ENCODE measurements at regions not wholly inside any gene's neighbourhood (a gene's known extent, or its start where the extent isn't known, plus 50 kb on each side); places are given as distances from the start of the nearest gene placed in this dataset.

GRCh38 chr3:178396318-178396717, 139.9 kb upstream of the KCNMB2 start:
- Histone ChIP-seq H3K27ac (no peak overlapping the region), H3K36me3 (no peaks in the 10 kb centered on the region), H3K4me1 (no peaks in the 10 kb centered on the region), H3K27me3 (no peaks in the 10 kb centered on the region), H3K4me3 (no peak overlapping the region), H3K9me3 (no peaks in the 10 kb centered on the region)
- 69% methylated on average over 2 of the region's 2 CpGs for WGBS (ENCODE audit: insufficient coverage, low coverage, low lambda C conversion rate, missing lambda C conversion rate)
- peak in 1 of 4 donors; percentile 19 for ATAC-seq
- TF ChIP-seq CTCF (IDR thresholded peaks at IDR 0.05) = no peak
- TF ChIP-seq POLR2A (IDR thresholded peaks at IDR 0.05) = no peak
- no peak for DNase-seq
- intact Hi-C loops (cut with DNase I) = no loop called here

- ATAC-seq = no peak
- H3K4me3 ChIP-seq = no peak overlapping the region
- TF ChIP-seq CTCF (IDR thresholded peaks at IDR 0.05) (no peak), POLR2A (IDR thresholded peaks at IDR 0.05) (no peak)
- H3K36me3 ChIP-seq = no peaks in the 10 kb centered on the region
- no peaks in the 10 kb centered on the region for H3K4me1 ChIP-seq
- intact Hi-C loops (cut with DNase I) = no loop called here
- 85% methylated on average over 2 of the region's 2 CpGs for WGBS (ENCODE audit: insufficient coverage, low coverage, low lambda C conversion rate, missing lambda C conversion rate)
- no peak for DNase-seq
- no peak overlapping the region for H3K27ac ChIP-seq
- H3K9me3 ChIP-seq = no peaks in the 10 kb centered on the region
- no peaks in the 10 kb centered on the region for H3K27me3 ChIP-seq
Measured at GRCh38 chr3:178397202-178397601, 139.0 kb upstream of the KCNMB2 start.

GRCh38 chr3:178397836-178398235, 138.4 kb upstream of the KCNMB2 start:
- 64% methylated on average over 1 of the region's 1 CpG for WGBS (ENCODE audit: insufficient coverage, low coverage, low lambda C conversion rate, missing lambda C conversion rate)
- Histone ChIP-seq H3K36me3 (no peaks in the 10 kb centered on the region), H3K4me3 (no peak overlapping the region), H3K9me3 (no peaks in the 10 kb centered on the region), H3K27me3 (no peaks in the 10 kb centered on the region), H3K4me1 (no peaks in the 10 kb centered on the region), H3K27ac (no peak overlapping the region)
- intact Hi-C loops (cut with DNase I) = no loop called here
- DNase-seq (no peak), ATAC-seq (no peak)
- TF ChIP-seq POLR2A (IDR thresholded peaks at IDR 0.05) (no peak), CTCF (IDR thresholded peaks at IDR 0.05) (no peak)

- 45% methylated on average over 2 of the region's 2 CpGs for WGBS (ENCODE audit: insufficient coverage, low coverage, low lambda C conversion rate, missing lambda C conversion rate)
- H3K27ac ChIP-seq = no peak overlapping the region
- no peak for DNase-seq
- H3K4me1 ChIP-seq = no peaks in the 10 kb centered on the region
- H3K27me3 ChIP-seq = no peaks in the 10 kb centered on the region
- no peak for ATAC-seq
- H3K36me3 ChIP-seq = no peaks in the 10 kb centered on the region
- no peak overlapping the region for H3K4me3 ChIP-seq
- intact Hi-C loops (cut with DNase I) = no loop called here
- no peaks in the 10 kb centered on the region for H3K9me3 ChIP-seq
- TF ChIP-seq CTCF (IDR thresholded peaks at IDR 0.05) (no peak), POLR2A (IDR thresholded peaks at IDR 0.05) (no peak)
Measured at GRCh38 chr3:178404961-178405360, 131.3 kb upstream of the KCNMB2 start.

GRCh38 chr3:178405531-178405930, 130.7 kb upstream of the KCNMB2 start:
- TF ChIP-seq POLR2A (IDR thresholded peaks at IDR 0.05) = no peak
- ATAC-seq = no peak
- 64% methylated on average over 2 of the region's 2 CpGs for WGBS (ENCODE audit: insufficient coverage, low coverage, low lambda C conversion rate, missing lambda C conversion rate)

More at GRCh38 chr3:178405531-178405930, 130.7 kb upstream of the KCNMB2 start:
- Histone ChIP-seq H3K4me3 (no peak overlapping the region), H3K27me3 (no peaks in the 10 kb centered on the region), H3K27ac (no peak overlapping the region), H3K9me3 (no peaks in the 10 kb centered on the region), H3K36me3 (no peaks in the 10 kb centered on the region), H3K4me1 (no peaks in the 10 kb centered on the region)
- no peak for DNase-seq
- intact Hi-C loops (cut with DNase I) = no loop called here
